ENCODE measurements at regions not wholly inside any gene's neighbourhood (a gene's known extent, or its start where the extent isn't known, plus 50 kb on each side); places are given as distances from the start of the nearest gene placed in this dataset.

GRCh38 chr9:135020481-135021392, 66.7 kb upstream of the OLFM1 start:
- H3K27ac Mint-ChIP-seq, result no peak overlapping the region
- peaks cover 0 to 5% of the 10 kb centered on the region in 2 donors for H3K4me1 Mint-ChIP-seq (ENCODE audit: low read depth in 2 of 2)
- DNase-seq (ENCODE audit: low spot score), result peak; percentile 48
- peaks cover 7 to 9% of the 10 kb centered on the region in 2 donors for H3K27me3 Mint-ChIP-seq
- no peak for ATAC-seq
- H3K36me3 Mint-ChIP-seq, result no peaks in the 10 kb centered on the region
- H3K4me3 Mint-ChIP-seq, result no peak overlapping the region
- no peaks in the 10 kb centered on the region for H3K9me3 Mint-ChIP-seq

DNA sequence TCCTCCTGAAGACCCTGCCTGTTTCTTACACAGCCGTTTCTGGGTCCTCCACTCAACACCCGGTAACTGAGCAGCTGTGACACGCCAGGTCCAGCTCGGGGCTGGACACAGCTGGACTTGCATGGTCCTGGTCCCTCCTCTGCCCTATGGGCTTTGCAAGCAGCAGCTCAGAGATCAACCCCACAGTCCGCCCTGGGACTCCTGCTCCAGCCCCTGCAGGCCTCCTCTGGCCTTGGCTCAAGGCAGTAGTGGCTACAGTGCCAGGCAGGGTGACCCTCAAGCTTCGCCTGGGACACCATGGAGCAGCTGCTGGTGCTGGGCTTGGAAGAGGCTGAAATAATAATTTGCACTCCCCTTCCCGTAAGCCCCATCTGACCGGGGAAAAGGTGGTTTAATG, 66.1 kb upstream of the OLFM1 start:
- Mint-ChIP-seq H3K27ac (no peak overlapping the region), H3K4me3 (no peak overlapping the region), H3K27me3 (peaks cover 7 to 9% of the 10 kb centered on the region in 2 donors), H3K36me3 (no peaks in the 10 kb centered on the region), H3K4me1 (ENCODE audit: low read depth in 2 of 2) (peaks cover 0 to 5% of the 10 kb centered on the region in 2 donors), H3K9me3 (no peaks in the 10 kb centered on the region)
- ATAC-seq, result peak in 1 of 2 donors; percentile 48
- DNase-seq (ENCODE audit: low spot score), result peak; percentile 23

DNA sequence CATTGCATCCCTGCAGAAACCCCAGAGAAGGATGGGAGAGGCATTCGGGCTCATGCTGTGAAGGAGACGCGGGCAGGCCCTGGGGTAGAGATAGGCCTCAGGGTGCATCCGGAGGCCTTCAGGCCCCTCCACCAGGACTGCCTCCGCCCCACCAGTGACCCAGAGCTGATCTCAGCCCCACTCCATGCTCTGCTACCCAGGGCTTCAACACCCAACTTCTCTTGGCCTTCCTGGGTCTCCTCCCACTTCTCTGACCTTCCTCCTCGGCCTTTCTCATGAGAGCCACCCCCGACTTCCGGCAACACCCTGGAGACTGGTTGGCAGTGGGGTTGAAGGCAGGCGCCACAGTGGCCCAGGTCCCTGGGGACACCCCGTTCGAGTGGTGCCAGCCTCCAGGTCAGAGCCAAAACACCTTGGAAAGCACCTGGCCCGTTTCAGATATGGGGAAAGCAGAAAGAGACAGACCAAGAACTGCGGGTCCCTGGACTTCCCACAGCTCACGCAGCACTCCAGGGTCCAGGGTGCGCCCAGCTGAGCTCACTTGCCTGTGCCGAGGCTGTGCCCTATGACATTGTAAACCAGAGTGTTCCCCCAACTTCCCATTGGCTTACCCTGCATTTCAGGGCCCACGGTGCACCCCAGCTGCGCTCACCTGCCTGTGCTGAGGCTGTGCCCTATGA, 65.1 kb upstream of the OLFM1 start:
- H3K4me3 Mint-ChIP-seq, result no peak overlapping the region
- DNase-seq (ENCODE audit: low spot score) (no peak), ATAC-seq (no peak)
- no peaks in the 10 kb centered on the region for H3K36me3 Mint-ChIP-seq
- no peaks in the 10 kb centered on the region for H3K9me3 Mint-ChIP-seq
- H3K4me1 Mint-ChIP-seq (ENCODE audit: low read depth in 2 of 2), result peaks cover 0 to 5% of the 10 kb centered on the region in 2 donors
- no peak overlapping the region for H3K27ac Mint-ChIP-seq
- H3K27me3 Mint-ChIP-seq, result peaks cover 7 to 16% of the 10 kb centered on the region in 2 donors

DNA sequence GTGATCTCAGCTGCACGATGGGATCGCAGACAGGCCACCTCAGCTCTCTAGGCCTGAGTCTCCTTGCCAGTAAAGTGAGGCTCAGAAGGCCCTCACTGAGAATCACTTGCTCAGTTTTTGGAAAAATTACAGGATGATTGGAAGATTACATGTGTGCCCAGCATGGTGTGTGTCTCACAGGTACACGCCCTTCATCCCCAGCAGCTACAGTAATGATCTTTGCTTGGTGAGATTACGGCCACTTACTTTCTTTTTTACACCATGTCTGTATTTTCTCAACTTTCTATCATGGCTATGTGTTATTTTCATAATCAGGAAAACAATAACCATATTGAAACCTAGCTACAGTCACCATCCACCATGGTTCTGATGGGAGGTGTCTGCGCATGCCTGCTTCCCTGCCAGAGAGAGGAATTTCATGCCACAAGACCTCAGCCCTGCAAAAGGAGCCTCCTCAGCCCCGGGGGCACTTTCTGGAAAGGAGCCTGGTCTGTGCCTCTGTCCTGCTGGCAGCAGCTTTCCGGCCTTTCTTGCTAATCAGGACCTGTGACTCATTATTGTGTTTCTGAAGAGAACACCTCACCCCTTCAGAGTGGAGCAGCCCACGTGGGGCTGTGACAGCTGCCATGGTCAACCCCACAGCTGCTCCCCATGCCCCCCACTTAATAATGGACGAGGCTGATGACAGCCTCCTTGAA, 64.2 kb upstream of the OLFM1 start:
- Mint-ChIP-seq H3K4me3 (no peak overlapping the region), H3K36me3 (no peaks in the 10 kb centered on the region), H3K9me3 (no peaks in the 10 kb centered on the region), H3K4me1 (ENCODE audit: low read depth in 2 of 2) (peaks cover 0 to 3% of the 10 kb centered on the region in 2 donors), H3K27ac (no peak overlapping the region), H3K27me3 (peaks cover 7 to 16% of the 10 kb centered on the region in 2 donors)
- DNase-seq (ENCODE audit: low spot score) (no peak), ATAC-seq (no peak)

GRCh38 chr9:135023786-135024405, 63.6 kb upstream of the OLFM1 start:
- H3K4me1 Mint-ChIP-seq (ENCODE audit: low read depth in 2 of 2), result no peaks in the 10 kb centered on the region
- no peak for DNase-seq (ENCODE audit: low spot score)
- ATAC-seq, result no peak
- no peaks in the 10 kb centered on the region for H3K36me3 Mint-ChIP-seq
- no peak overlapping the region for H3K4me3 Mint-ChIP-seq
- H3K9me3 Mint-ChIP-seq, result no peaks in the 10 kb centered on the region
- no peak overlapping the region for H3K27ac Mint-ChIP-seq
- H3K27me3 Mint-ChIP-seq, result peaks cover 7 to 16% of the 10 kb centered on the region in 2 donors

DNA sequence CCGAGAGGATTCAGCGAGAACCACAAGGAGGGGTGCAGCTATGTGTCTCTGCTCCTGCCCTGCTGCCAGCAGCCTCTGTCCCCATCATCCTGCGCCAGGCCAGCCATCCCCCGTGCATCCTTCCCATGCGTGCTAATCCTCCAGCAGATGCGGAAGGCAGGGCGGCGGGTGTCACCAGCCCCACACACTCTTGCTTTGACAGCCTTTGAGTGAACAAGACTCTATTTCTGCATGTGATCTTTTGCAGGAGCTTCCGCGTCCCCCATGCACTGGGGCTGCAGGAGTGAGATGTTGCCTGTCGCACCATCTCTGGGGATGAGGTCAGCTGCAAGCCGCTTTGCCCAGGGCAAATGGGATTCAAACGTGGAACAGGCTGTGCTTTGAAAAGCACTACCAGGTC, 58.0 kb upstream of the OLFM1 start:
- no peak overlapping the region for H3K27ac Mint-ChIP-seq
- DNase-seq (ENCODE audit: low spot score) (no peak), ATAC-seq (no peak)
- H3K4me1 Mint-ChIP-seq (ENCODE audit: low read depth in 2 of 2), result no peaks in the 10 kb centered on the region
- no peak overlapping the region for H3K4me3 Mint-ChIP-seq
- no peaks in the 10 kb centered on the region for H3K9me3 Mint-ChIP-seq
- no peaks in the 10 kb centered on the region for H3K36me3 Mint-ChIP-seq
- peaks cover 2 to 16% of the 10 kb centered on the region in 2 donors for H3K27me3 Mint-ChIP-seq

- no peak for ATAC-seq
- H3K9me3 Mint-ChIP-seq, result no peaks in the 10 kb centered on the region
- H3K4me1 Mint-ChIP-seq (ENCODE audit: low read depth in 2 of 2), result no peaks in the 10 kb centered on the region
- no peak overlapping the region for H3K4me3 Mint-ChIP-seq
- DNase-seq (ENCODE audit: low spot score), result peak; percentile 58
- H3K36me3 Mint-ChIP-seq, result no peaks in the 10 kb centered on the region
- no peak overlapping the region for H3K27ac Mint-ChIP-seq
- peaks cover 1 to 13% of the 10 kb centered on the region in 2 donors for H3K27me3 Mint-ChIP-seq
These were observed 57.5 kb upstream of the OLFM1 start for GRCh38 chr9:135029871-135030565.

DNA sequence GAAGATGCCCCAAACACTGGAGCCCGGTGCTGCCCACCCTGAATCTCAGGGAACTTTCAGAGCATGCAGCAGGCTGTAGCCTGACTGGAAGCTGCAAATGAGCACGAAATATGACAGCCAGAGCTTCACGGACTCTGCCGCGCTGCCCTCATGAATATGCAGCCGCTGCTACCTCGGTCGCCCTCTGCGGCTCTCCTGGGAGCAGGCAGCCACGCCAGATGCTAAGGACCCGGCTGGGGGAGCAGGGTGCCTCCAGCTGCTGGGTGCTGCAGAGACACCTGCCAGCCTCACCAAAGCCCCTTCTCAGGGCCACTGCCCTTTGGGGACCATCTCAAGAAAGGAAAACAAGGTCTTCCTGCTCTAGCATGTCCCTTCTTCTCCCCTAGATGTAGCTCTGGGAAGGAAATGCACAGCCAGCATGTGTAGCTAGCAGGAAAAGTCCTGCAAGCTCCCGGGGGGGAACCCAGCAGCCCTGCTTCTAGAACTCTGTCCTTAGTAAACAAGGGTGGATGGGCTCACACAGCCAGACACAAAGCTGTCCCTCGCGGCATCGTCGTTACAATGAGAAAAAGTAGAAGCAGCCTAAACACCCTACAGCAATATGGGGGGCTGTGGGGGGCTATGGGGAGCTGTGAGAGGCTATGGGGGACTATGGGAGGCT, 56.8 kb upstream of the OLFM1 start:
- Mint-ChIP-seq H3K27ac (no peak overlapping the region), H3K4me1 (ENCODE audit: low read depth in 2 of 2) (no peaks in the 10 kb centered on the region)

GRCh38 chr9:135032041-135032835, 55.2 kb upstream of the OLFM1 start:
- no peaks in the 10 kb centered on the region for H3K9me3 Mint-ChIP-seq
- no peak overlapping the region for H3K4me3 Mint-ChIP-seq
- H3K36me3 Mint-ChIP-seq, result no peaks in the 10 kb centered on the region
- DNase-seq (ENCODE audit: low spot score) (peak; percentile 51), ATAC-seq (no peak)
- H3K27ac Mint-ChIP-seq, result no peak overlapping the region
- no peaks in the 10 kb centered on the region for H3K4me1 Mint-ChIP-seq (ENCODE audit: low read depth in 2 of 2)
- peaks cover 0 to under 1% of the 10 kb centered on the region in 2 donors for H3K27me3 Mint-ChIP-seq

More for the DNA sequence above, 56.8 kb upstream of the OLFM1 start:
- Mint-ChIP-seq H3K9me3 (no peaks in the 10 kb centered on the region), H3K4me3 (no peak overlapping the region), H3K36me3 (no peaks in the 10 kb centered on the region), H3K27me3 (peaks cover 0 to 8% of the 10 kb centered on the region in 2 donors)
- ATAC-seq (no peak), DNase-seq (ENCODE audit: low spot score) (peak; percentile 50)

DNA sequence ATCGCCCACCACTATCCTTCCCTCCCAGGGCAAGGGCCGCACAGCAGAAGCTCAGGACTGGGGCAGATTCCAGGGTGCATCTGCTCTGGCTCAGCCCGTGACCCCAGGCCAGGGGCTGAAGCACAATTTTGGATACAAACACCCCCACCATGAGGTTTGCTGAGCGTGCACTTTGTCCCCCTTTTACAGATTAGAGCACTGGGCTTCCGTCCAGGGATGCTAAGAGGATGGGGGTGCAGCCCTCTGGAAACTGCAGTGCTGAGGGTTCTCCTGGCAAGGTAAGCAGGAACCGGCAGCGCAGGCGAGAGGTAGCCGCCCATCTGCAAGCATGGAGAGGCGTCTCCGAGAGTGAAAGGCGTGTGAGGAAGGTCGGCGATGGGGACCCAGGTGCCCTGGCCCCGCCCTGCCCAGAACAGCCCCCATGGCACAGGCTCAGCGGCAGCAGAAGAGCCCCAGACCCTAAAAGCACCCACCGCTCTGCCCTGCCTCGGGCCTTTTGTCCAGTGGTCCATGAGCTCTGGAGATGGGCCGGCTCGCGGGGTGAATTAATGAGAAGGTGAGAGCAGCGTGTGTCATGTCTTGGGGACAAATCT, 54.5 kb upstream of the OLFM1 start:
- H3K4me3 Mint-ChIP-seq, result no peak overlapping the region
- no peaks in the 10 kb centered on the region for H3K4me1 Mint-ChIP-seq (ENCODE audit: low read depth in 2 of 2)
- H3K36me3 Mint-ChIP-seq, result no peaks in the 10 kb centered on the region
- ATAC-seq (no peak), DNase-seq (ENCODE audit: low spot score) (peak; percentile 40)
- H3K27ac Mint-ChIP-seq, result no peak overlapping the region
- H3K9me3 Mint-ChIP-seq, result no peaks in the 10 kb centered on the region
- H3K27me3 Mint-ChIP-seq, result no peaks in the 10 kb centered on the region

- Mint-ChIP-seq H3K4me1 (ENCODE audit: low read depth in 2 of 2) (no peaks in the 10 kb centered on the region), H3K9me3 (no peaks in the 10 kb centered on the region)
These were observed 54.0 kb upstream of the OLFM1 start for GRCh38 chr9:135033487-135033886.

GRCh38 chr9:135034106-135034505, 53.4 kb upstream of the OLFM1 start:
- H3K4me3 Mint-ChIP-seq, result no peak overlapping the region
- ATAC-seq (no peak), DNase-seq (ENCODE audit: low spot score) (peak; percentile 35)
- no peaks in the 10 kb centered on the region for H3K36me3 Mint-ChIP-seq
- no peaks in the 10 kb centered on the region for H3K27me3 Mint-ChIP-seq
- no peak overlapping the region for H3K27ac Mint-ChIP-seq
- no peaks in the 10 kb centered on the region for H3K4me1 Mint-ChIP-seq (ENCODE audit: low read depth in 2 of 2)
- no peaks in the 10 kb centered on the region for H3K9me3 Mint-ChIP-seq

More at GRCh38 chr9:135033487-135033886, 54.0 kb upstream of the OLFM1 start:
- no peaks in the 10 kb centered on the region for H3K27me3 Mint-ChIP-seq
- peak; percentile 29 for DNase-seq (ENCODE audit: low spot score)
- H3K36me3 Mint-ChIP-seq, result no peaks in the 10 kb centered on the region
- no peak overlapping the region for H3K4me3 Mint-ChIP-seq
- no peak overlapping the region for H3K27ac Mint-ChIP-seq
- no peak for ATAC-seq
